Endothelial cell (in vitro differentiated cells): ENCODE measurements at regions not wholly inside any gene's neighbourhood (a gene's known extent, or its start where the extent isn't known, plus 50 kb on each side); places are given as distances from the start of the nearest gene placed in this dataset.

Experiments
- DNase-seq: peaks from one replicate; pipeline ENCODE4 v3.0.0; 2021; ENCODE audit warnings: low spot score
- H3K27ac Mint-ChIP-seq: one replicate; pipeline ENCODE4 v1.8.0; 2021; ENCODE audit warnings: mixed read lengths, inconsistent platforms; ENCODE audit not compliant: unreplicated experiment
- H3K27me3 Mint-ChIP-seq: one replicate; pipeline ENCODE4 v1.8.0; 2021; ENCODE audit warnings: mild to moderate bottlenecking, moderate library complexity, mixed read lengths, inconsistent platforms; ENCODE audit not compliant: unreplicated experiment
- H3K36me3 Mint-ChIP-seq: one replicate; pipeline ENCODE4 v1.8.0; 2021; ENCODE audit warnings: mild to moderate bottlenecking, low read depth, mixed read lengths, inconsistent platforms; ENCODE audit not compliant: unreplicated experiment
- H3K4me1 Mint-ChIP-seq: one replicate; pipeline ENCODE4 v1.8.0; 2021; ENCODE audit warnings: mild to moderate bottlenecking, mixed read lengths, inconsistent platforms; ENCODE audit not compliant: unreplicated experiment
- H3K4me3 Mint-ChIP-seq: one replicate; pipeline ENCODE4 v1.8.0; 2021; ENCODE audit warnings: mild to moderate bottlenecking, mixed read lengths, inconsistent platforms; ENCODE audit not compliant: unreplicated experiment
- H3K9me3 Mint-ChIP-seq: one replicate; pipeline ENCODE4 v1.8.0; 2021; ENCODE audit warnings: mixed read lengths, inconsistent platforms; ENCODE audit not compliant: unreplicated experiment
- TF ChIP-seq, protein P1 (sequence below): fragments of 200-600 bp; sonication (generic); IDR thresholded peaks from one replicate; pipeline ENCODE4 v1.5.0; 2021; ENCODE audit warnings: antibody characterized with exemption; ENCODE audit not compliant: unreplicated experiment

DNA sequence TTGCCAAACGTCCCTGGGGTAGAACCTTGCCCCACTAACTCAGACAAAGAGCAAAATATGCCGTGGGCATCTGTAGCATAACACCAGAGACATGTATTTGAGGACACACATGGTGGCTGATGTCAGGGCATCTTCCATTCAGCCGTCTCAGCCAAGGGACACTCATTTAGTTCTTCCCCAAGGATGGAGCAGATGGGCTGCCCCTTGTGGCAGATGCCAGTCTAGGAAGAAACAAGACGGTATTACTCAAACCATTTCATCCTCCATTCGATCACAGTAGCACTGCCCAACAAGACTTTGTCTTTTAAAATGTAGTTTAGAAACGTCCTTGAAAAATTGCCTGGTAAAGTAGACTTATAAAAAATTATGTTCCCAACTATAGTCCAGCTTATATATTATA lies 937.6 kb upstream of the EEF2KMT start:
- no peaks in the 10 kb centered on the region for H3K36me3 Mint-ChIP-seq
- H3K9me3 Mint-ChIP-seq: no peaks in the 10 kb centered on the region
- H3K4me1 Mint-ChIP-seq: peaks cover 12% of the 10 kb centered on the region
- DNase-seq: no peak
- H3K27me3 Mint-ChIP-seq: peaks cover under 1% of the 10 kb centered on the region
- H3K4me3 Mint-ChIP-seq: no peak overlapping the region
- TF ChIP-seq, protein P1, sequence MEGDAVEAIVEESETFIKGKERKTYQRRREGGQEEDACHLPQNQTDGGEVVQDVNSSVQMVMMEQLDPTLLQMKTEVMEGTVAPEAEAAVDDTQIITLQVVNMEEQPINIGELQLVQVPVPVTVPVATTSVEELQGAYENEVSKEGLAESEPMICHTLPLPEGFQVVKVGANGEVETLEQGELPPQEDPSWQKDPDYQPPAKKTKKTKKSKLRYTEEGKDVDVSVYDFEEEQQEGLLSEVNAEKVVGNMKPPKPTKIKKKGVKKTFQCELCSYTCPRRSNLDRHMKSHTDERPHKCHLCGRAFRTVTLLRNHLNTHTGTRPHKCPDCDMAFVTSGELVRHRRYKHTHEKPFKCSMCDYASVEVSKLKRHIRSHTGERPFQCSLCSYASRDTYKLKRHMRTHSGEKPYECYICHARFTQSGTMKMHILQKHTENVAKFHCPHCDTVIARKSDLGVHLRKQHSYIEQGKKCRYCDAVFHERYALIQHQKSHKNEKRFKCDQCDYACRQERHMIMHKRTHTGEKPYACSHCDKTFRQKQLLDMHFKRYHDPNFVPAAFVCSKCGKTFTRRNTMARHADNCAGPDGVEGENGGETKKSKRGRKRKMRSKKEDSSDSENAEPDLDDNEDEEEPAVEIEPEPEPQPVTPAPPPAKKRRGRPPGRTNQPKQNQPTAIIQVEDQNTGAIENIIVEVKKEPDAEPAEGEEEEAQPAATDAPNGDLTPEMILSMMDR: no peak
- H3K27ac Mint-ChIP-seq: no peak overlapping the region

DNA sequence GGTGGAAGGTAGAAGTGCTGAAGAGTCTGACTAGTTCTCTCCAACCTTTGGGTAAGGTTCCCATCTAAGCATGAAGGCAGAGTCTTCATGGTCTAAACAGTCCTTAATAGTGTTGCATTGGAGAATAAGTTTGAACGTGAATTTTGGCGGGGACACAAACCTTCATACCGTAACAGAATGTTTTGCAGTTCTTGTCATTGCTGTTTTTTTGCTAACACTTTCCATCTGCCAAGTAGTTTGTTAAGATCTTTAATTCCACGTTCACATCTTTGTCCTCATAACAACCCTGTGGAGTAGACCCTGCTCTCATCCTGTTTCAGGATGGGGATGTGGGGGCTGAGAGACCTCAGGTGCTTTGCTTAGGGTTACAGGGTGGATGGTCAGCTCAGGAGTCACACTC lies 936.9 kb upstream of the EEF2KMT start:
- DNase-seq: no peak
- no peaks in the 10 kb centered on the region for H3K9me3 Mint-ChIP-seq
- H3K4me1 Mint-ChIP-seq: peaks cover 12% of the 10 kb centered on the region
- no peaks in the 10 kb centered on the region for H3K27me3 Mint-ChIP-seq
- TF ChIP-seq, protein P1: no peak
- H3K4me3 Mint-ChIP-seq: no peak overlapping the region
- H3K27ac Mint-ChIP-seq: no peak overlapping the region
- H3K36me3 Mint-ChIP-seq: no peaks in the 10 kb centered on the region

DNA sequence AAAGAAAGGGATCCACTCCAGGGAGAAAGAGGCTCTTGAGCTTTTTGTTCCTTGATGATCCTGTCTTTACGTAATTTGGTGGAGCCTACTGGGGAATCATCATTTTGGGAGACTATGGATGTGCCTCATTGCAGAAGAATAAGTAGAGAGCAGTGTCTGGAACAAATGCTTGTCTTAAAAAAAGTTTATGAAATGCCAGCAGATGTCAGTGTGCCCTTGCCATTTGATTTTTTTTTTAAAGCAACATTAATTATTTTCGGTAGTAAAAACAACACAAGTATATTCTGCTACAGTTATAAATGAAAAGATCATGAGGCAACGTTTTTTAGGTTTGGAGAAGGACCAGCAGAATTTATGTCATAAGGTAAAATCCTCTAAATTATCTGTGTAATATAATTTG lies 934.8 kb upstream of the EEF2KMT start:
- Mint-ChIP-seq H3K36me3 (no peaks in the 10 kb centered on the region), H3K27ac (no peak overlapping the region), H3K4me1 (peaks cover 12% of the 10 kb centered on the region), H3K4me3 (no peak overlapping the region), H3K27me3 (no peaks in the 10 kb centered on the region), H3K9me3 (no peaks in the 10 kb centered on the region)
- TF ChIP-seq, protein P1: no peak
- DNase-seq: no peak

DNA sequence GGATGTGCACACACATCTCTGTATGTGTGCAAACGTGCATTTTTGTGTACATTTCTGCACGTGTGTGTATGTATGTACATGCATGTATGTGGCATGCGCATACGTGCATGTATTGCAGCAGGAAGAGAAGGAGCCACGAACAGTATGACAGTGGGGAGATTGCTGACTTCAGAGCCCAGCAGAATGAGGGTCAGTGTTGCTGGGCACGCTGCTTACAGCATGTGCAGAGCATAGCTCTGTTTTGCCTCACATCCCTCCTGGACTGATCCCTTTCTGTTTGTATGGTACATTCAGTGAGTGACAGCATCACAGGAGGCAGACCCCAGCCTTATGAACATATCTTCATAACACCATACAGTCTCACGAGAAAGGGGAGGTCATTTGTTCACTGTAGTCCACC lies 934.0 kb upstream of the EEF2KMT start:
- Mint-ChIP-seq H3K9me3 (no peaks in the 10 kb centered on the region), H3K36me3 (no peaks in the 10 kb centered on the region), H3K4me1 (peaks cover 12% of the 10 kb centered on the region), H3K4me3 (no peak overlapping the region), H3K27me3 (no peaks in the 10 kb centered on the region), H3K27ac (no peak overlapping the region)
- TF ChIP-seq, protein P1: no peak
- DNase-seq: no peak

DNA sequence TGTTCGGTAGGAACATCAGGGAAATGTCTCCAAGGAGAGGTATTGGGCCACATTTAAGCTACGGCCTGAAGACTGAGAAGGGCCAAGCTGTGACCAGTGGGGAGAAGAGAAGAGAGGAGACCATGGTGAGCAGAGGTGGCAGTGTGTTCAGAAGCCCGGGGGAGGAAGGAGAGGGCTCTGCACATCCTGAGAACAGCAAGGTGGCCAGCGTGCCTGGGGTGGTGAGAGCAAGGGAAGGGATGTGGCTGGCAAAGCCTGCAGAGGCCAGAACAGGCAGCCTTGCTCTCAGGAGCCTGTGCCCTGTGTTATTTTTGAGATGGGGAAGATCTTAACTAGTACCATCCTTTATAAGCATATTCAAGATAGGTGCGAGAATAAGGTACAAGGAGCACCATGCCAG lies 933.5 kb upstream of the EEF2KMT start:
- Mint-ChIP-seq H3K36me3 (no peaks in the 10 kb centered on the region), H3K9me3 (no peaks in the 10 kb centered on the region), H3K4me1 (peaks cover 12% of the 10 kb centered on the region), H3K27ac (no peak overlapping the region), H3K4me3 (no peak overlapping the region), H3K27me3 (peaks cover 1% of the 10 kb centered on the region)
- TF ChIP-seq, protein P1: no peak
- no peak for DNase-seq
